Lower leg skin (tissue), 3 donors: ENCODE measurements at regions not wholly inside any gene's neighbourhood (a gene's known extent, or its start where the extent isn't known, plus 50 kb on each side); places are given as distances from the start of the nearest gene placed in this dataset.

Experiments
- CTCF ChIP-seq, 3 donors: fragments of 450-650 bp; IDR thresholded peaks; one replicate each; pipeline ENCODE4 v1.5.1; 2016; ENCODE audit warnings: antibody characterized with exemption in 3 of 3, mild to moderate bottlenecking in 3 of 3, moderate library complexity in 2 of 3
- POLR2A ChIP-seq, 2 donors: fragments of 450-650 bp; IDR thresholded peaks; one replicate each; pipeline ENCODE4 v1.6.1; 2016 to 2017; ENCODE audit warnings: antibody characterized with exemption in 2 of 2, mild to moderate bottlenecking in 1 of 2, moderate library complexity in 1 of 2

- TF ChIP-seq CTCF (IDR thresholded peaks at IDR 0.05) (no peak), POLR2A (IDR thresholded peaks at IDR 0.05) (no peak)
These were observed 166.4 kb upstream of the SLC14A2 start for GRCh38 chr18:45448871-45449270.
